HG03571 (cell line): ENCODE measurements at regions not wholly inside any gene's neighbourhood (a gene's known extent, or its start where the extent isn't known, plus 50 kb on each side); places are given as distances from the start of the nearest gene placed in this dataset.

ENCODE experiments used
- ATAC-seq: cut with Tn5 transposase; IDR thresholded peaks from one replicate; pipeline ENCODE4 v1.9.1; 2021; ENCODE audit not compliant: unreplicated experiment

- ATAC-seq, result no peak
Measured at GRCh38 chr9:12613071-12613470, 80.1 kb upstream of the TYRP1 start.

DNA sequence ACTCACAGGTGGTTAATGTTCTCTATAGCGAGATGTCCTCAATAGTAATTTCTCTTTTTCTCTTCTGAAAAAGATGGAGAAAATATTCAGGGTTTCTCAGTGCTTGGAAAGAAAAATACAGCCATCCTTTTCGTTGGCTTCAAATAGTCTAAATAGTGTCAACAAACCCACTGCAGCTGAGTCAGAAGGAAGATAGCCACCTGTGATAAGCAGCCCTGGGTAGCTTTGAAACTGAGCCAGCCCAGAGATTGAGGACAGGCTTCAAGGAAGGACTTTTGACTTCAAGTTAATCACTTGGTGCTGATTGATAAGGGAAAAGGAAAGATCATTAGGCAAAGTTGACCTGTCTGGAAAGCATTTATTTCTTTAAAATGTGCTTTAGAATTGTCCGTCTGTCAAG, 78.7 kb upstream of the TYRP1 start:
- ATAC-seq, result no peak

GRCh38 chr9:12618956-12619355, 74.2 kb upstream of the TYRP1 start:
- no peak for ATAC-seq

GRCh38 chr9:12625844-12626243, 67.3 kb upstream of the TYRP1 start:
- no peak for ATAC-seq

- no peak for ATAC-seq
Measured at GRCh38 chr9:12627096-12627495, 66.1 kb upstream of the TYRP1 start.

DNA sequence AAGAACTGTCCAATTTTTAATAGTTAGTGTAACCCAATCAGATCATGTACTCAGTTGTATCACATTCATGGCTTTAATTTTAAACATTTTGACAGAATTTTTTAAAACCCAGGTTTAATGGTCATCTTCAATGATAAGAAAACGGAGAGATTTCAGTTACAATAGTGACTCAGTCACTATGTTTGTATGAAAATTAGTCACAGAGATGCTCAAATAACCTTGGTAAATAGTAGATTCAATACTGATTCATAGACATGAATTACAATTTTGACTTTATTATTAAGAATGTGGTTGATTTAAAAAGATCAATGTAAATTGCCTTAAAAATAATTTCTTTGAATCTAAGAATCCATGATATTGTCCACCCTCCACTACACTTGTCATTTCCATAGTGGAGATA, 64.6 kb upstream of the TYRP1 start:
- ATAC-seq, result no peak

GRCh38 chr9:12629067-12629466, 64.1 kb upstream of the TYRP1 start:
- ATAC-seq, result no peak

GRCh38 chr9:12631866-12632265, 61.3 kb upstream of the TYRP1 start:
- ATAC-seq, result no peak

DNA sequence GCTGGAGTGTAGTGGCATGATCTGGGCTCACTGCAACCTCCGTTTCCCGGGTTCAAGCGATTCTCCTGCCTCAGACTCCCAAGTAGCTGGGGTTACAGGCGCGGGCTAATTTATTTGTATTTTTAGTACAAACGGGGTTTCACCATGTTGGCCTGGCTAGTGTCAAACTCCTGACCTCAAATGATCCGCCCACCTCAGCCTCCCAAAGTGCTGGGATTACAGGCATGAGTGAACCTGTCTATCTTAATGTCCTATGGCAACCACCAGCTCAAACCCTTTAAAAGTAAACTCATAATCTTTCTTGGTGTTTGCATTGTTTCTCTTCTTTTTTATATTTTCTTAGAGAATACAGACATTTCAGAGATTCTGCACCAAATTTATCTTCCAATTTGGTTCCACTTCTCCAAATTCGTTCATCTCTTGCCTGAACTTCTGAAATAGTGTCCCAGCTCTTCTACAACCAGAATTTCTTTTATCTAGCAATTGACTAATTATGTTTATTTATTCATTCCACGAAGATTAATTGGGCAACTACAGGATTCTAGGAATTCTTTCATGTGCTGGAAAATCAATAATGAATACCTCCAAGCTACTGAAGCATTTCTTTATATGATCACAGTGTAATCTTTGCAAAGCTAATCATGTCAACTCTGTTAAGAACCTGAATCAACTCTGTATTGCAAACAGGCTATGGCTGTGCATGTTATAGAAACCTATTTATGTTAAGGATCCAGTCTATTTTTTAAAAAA, 60.0 kb upstream of the TYRP1 start:
- ATAC-seq, result no peak

DNA sequence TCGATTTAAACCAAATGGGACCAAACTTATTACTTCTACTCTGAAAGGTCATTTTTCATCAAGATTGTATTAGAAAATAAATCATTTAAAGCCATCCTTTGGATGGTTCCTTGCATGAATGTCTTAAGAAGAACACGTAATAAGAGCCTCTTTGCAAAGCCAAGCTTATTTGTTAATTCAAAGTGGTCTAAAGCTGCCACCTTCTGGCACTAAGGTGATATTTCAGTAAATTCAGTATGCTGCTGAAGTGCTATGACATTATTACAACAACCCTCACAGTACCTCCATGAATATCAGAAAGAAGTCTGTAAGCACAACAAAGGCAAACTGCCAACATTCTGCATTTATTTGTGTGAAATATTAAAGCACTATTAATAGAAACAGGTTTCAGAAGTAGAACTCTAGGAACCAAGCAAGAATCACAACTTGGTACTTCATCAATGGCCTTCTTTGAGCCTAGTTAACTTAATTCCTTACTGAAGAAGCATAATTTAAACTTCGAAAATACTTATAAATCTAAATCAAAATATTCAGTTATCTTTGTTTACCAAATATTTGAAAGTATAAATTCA, 53.1 kb upstream of the TYRP1 start:
- no peak for ATAC-seq

DNA sequence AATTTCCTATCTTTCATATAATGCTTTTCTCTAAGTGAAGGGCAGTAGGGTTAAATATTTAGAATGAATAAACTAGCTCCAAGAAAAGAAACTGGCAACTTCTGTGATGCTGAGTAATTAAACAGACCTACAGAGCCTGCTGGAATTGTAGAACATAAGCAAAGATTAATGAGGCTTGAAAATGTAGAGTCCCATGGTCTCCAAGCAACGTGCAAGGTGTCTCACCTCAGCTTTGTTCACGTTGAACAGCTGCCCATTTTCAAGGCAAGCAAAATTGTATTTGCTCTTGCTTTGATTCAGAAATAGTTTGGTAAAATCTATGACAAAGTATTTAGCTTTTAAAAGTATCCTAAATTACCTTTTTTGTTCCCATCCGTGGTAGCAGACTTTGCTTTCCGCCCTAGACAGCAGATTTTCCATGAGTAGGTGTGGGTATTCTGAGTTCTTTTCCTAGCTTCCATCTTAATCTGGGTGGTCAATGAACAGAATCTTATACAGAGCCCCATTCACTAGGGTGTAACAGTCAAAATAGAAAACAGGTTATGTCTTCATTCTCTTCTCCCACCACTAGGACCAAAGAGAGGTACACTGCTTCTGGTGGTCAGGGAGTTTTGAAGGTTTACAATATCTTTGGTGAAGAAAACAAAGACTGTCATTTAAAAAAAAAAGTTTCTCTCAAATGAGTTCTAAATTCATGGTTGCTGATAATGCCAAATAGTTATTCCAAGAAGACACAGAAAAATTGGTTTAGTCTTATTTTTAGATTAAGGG, 52.1 kb upstream of the TYRP1 start:
- ATAC-seq, result no peak
